ENCODE measurements at regions not wholly inside any gene's neighbourhood (a gene's known extent, or its start where the extent isn't known, plus 50 kb on each side); places are given as distances from the start of the nearest gene placed in this dataset.

GRCh38 chr20:52303281-52303950 is 111.8 kb upstream of the ZFP64 start:
- TF ChIP-seq TAF1 (IDR thresholded peaks at IDR 0.05; ENCODE audit: low read depth) (no peak), TEAD4 (IDR thresholded peaks at IDR 0.05) (no peak), EP300 (IDR thresholded peaks at IDR 0.05; ENCODE audit: borderline replicate concordance) (no peak), ZBTB7A (IDR thresholded peaks at IDR 0.05; ENCODE audit: low read depth) (no peak), CEBPB (IDR thresholded peaks at IDR 0.05) (no peak), EGR1 (IDR thresholded peaks at IDR 0.05) (no peak), YY1 (IDR thresholded peaks at IDR 0.05; ENCODE audit: low read depth) (no peak), TCF12 (IDR thresholded peaks at IDR 0.05; ENCODE audit: low read depth) (no peak), RAD21 (IDR thresholded peaks at IDR 0.05; ENCODE audit: low read depth) (no peak)
- TF ChIP-seq, protein P1, sequence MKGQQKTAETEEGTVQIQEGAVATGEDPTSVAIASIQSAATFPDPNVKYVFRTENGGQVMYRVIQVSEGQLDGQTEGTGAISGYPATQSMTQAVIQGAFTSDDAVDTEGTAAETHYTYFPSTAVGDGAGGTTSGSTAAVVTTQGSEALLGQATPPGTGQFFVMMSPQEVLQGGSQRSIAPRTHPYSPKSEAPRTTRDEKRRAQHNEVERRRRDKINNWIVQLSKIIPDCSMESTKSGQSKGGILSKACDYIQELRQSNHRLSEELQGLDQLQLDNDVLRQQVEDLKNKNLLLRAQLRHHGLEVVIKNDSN (IDR thresholded peaks at IDR 0.05): no peak

DNA sequence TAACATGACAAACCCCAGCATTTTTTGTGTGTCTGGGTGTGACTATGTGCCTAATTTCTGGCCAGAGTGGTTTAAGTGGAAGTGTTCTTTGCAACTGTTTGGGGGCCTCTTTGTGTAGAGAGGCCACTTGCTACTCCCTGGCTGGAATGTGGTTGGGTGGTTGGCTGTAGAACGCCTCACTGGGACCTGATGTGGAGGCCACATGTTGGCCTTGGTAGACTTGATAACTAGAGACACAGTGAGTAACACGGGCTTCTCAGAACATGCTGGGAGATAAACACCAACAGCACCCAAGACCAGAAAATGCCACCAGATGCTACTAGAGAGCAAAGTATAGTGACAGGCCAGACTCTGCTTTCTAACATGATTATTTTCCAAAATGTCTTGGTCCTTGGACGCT is 111.2 kb upstream of the ZFP64 start:
- TF ChIP-seq ZBTB7A (IDR thresholded peaks at IDR 0.05; ENCODE audit: low read depth) (no peak), EP300 (IDR thresholded peaks at IDR 0.05; ENCODE audit: borderline replicate concordance) (no peak)

GRCh38 chr20:52295556-52295955 is 104.0 kb upstream of the ZFP64 start:
- no peak for TF ChIP-seq RAD21 (IDR thresholded peaks at IDR 0.05; ENCODE audit: low read depth)
- TF ChIP-seq FOXM1 (IDR thresholded peaks at IDR 0.05; ENCODE audit: borderline replicate concordance, low read depth): no peak
- TF ChIP-seq, protein P2, sequence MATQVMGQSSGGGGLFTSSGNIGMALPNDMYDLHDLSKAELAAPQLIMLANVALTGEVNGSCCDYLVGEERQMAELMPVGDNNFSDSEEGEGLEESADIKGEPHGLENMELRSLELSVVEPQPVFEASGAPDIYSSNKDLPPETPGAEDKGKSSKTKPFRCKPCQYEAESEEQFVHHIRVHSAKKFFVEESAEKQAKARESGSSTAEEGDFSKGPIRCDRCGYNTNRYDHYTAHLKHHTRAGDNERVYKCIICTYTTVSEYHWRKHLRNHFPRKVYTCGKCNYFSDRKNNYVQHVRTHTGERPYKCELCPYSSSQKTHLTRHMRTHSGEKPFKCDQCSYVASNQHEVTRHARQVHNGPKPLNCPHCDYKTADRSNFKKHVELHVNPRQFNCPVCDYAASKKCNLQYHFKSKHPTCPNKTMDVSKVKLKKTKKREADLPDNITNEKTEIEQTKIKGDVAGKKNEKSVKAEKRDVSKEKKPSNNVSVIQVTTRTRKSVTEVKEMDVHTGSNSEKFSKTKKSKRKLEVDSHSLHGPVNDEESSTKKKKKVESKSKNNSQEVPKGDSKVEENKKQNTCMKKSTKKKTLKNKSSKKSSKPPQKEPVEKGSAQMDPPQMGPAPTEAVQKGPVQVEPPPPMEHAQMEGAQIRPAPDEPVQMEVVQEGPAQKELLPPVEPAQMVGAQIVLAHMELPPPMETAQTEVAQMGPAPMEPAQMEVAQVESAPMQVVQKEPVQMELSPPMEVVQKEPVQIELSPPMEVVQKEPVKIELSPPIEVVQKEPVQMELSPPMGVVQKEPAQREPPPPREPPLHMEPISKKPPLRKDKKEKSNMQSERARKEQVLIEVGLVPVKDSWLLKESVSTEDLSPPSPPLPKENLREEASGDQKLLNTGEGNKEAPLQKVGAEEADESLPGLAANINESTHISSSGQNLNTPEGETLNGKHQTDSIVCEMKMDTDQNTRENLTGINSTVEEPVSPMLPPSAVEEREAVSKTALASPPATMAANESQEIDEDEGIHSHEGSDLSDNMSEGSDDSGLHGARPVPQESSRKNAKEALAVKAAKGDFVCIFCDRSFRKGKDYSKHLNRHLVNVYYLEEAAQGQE (IDR thresholded peaks at IDR 0.05; ENCODE audit: low read depth): no peak
- TF ChIP-seq YY1 (IDR thresholded peaks at IDR 0.05; ENCODE audit: low read depth): no peak
- TF ChIP-seq, protein P1 (IDR thresholded peaks at IDR 0.05): no peak
- TF ChIP-seq TAF1 (IDR thresholded peaks at IDR 0.05; ENCODE audit: low read depth): no peak
- no peak for TF ChIP-seq TEAD4 (IDR thresholded peaks at IDR 0.05)
- no peak for TF ChIP-seq MAX (IDR thresholded peaks at IDR 0.05)
- TF ChIP-seq EP300 (IDR thresholded peaks at IDR 0.05; ENCODE audit: borderline replicate concordance): no peak
- no peak for TF ChIP-seq TCF12 (IDR thresholded peaks at IDR 0.05; ENCODE audit: low read depth)
- no peak for TF ChIP-seq EGR1 (IDR thresholded peaks at IDR 0.05)
- no peak for TF ChIP-seq ZBTB7A (IDR thresholded peaks at IDR 0.05; ENCODE audit: low read depth)
- TF ChIP-seq CEBPB (IDR thresholded peaks at IDR 0.05): no peak
- no peak for TF ChIP-seq CREB1 (IDR thresholded peaks at IDR 0.05; ENCODE audit: low read depth)
- TF ChIP-seq NFIC (IDR thresholded peaks at IDR 0.05): no peak

GRCh38 chr20:52294106-52294628 is 102.6 kb upstream of the ZFP64 start:
- TF ChIP-seq CEBPB (IDR thresholded peaks at IDR 0.05) (no peak), YY1 (IDR thresholded peaks at IDR 0.05; ENCODE audit: low read depth) (no peak), NFIC (IDR thresholded peaks at IDR 0.05) (no peak), CREB1 (IDR thresholded peaks at IDR 0.05; ENCODE audit: low read depth) (no peak), MAX (IDR thresholded peaks at IDR 0.05) (no peak), TAF1 (IDR thresholded peaks at IDR 0.05; ENCODE audit: low read depth) (no peak), RAD21 (IDR thresholded peaks at IDR 0.05; ENCODE audit: low read depth) (no peak), ZBTB7A (IDR thresholded peaks at IDR 0.05; ENCODE audit: low read depth) (no peak), TEAD4 (IDR thresholded peaks at IDR 0.05) (no peak), EGR1 (IDR thresholded peaks at IDR 0.05) (no peak), FOXM1 (IDR thresholded peaks at IDR 0.05; ENCODE audit: borderline replicate concordance, low read depth) (no peak), EP300 (IDR thresholded peaks at IDR 0.05; ENCODE audit: borderline replicate concordance) (no peak), TCF12 (IDR thresholded peaks at IDR 0.05; ENCODE audit: low read depth) (no peak)
- TF ChIP-seq, protein P2 (IDR thresholded peaks at IDR 0.05; ENCODE audit: low read depth): no peak
- TF ChIP-seq, protein P1 (IDR thresholded peaks at IDR 0.05): no peak

DNA sequence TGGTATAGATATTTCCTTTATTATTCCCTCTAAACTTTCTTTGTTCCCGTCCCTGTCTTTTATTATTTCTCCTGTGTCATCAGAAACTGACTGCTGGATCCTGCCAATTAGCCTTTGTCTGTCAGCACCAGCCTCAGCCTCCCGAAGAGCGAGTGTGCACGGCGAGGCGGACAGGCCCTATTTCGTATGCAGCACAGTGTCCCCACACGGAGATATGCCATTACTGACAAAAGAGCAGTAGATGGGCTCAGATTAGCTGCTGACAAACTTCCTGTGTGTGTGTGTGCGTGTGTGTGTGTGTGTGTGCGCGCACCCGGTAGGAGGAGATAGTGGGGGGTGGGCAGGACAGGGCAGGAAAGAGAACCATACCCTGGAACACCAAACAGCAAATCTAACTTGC is 99.5 kb upstream of the ZFP64 start:
- TF ChIP-seq EP300 (IDR thresholded peaks at IDR 0.05; ENCODE audit: borderline replicate concordance): no peak
- TF ChIP-seq CREB1 (IDR thresholded peaks at IDR 0.05; ENCODE audit: low read depth): no peak
- TF ChIP-seq MAX (IDR thresholded peaks at IDR 0.05): no peak
- TF ChIP-seq YY1 (IDR thresholded peaks at IDR 0.05; ENCODE audit: low read depth): no peak
- no peak for TF ChIP-seq EGR1 (IDR thresholded peaks at IDR 0.05)
- TF ChIP-seq TEAD4 (IDR thresholded peaks at IDR 0.05): no peak
- no peak for TF ChIP-seq TCF12 (IDR thresholded peaks at IDR 0.05; ENCODE audit: low read depth)
- TF ChIP-seq NFIC (IDR thresholded peaks at IDR 0.05): no peak
